ENCODE measurements at regions not wholly inside any gene's neighbourhood (a gene's known extent, or its start where the extent isn't known, plus 50 kb on each side); places are given as distances from the start of the nearest gene placed in this dataset.

DNA sequence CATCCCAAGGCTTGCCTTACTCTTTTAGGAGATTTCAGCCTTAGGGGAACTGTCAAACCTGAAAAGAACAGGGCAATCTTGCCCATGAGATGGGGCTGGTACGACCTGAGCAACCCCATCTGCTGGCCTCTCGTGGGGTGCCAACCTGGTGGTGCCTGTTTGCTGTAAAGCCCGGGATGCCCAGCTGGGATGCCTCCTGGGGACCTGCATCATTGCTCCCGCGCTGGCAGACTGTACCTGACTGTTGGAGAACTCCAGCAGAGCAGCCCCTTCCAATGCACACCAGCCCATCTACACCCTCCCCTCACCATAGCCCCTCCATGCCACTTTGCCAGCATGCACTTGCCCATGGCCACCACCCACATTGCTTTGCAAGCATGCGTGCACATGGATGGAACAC lies 335.7 kb downstream of the RPS29 start:
- TF ChIP-seq, protein P1, sequence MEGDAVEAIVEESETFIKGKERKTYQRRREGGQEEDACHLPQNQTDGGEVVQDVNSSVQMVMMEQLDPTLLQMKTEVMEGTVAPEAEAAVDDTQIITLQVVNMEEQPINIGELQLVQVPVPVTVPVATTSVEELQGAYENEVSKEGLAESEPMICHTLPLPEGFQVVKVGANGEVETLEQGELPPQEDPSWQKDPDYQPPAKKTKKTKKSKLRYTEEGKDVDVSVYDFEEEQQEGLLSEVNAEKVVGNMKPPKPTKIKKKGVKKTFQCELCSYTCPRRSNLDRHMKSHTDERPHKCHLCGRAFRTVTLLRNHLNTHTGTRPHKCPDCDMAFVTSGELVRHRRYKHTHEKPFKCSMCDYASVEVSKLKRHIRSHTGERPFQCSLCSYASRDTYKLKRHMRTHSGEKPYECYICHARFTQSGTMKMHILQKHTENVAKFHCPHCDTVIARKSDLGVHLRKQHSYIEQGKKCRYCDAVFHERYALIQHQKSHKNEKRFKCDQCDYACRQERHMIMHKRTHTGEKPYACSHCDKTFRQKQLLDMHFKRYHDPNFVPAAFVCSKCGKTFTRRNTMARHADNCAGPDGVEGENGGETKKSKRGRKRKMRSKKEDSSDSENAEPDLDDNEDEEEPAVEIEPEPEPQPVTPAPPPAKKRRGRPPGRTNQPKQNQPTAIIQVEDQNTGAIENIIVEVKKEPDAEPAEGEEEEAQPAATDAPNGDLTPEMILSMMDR (IDR thresholded peaks at IDR 0.05; ENCODE audit: low read length), result no peak
- no peak for TF ChIP-seq EZH2 (IDR thresholded peaks at IDR 0.05; ENCODE audit: borderline replicate concordance, low read length)
